Fibroblast of lung (primary cell): ENCODE measurements at regions not wholly inside any gene's neighbourhood (a gene's known extent, or its start where the extent isn't known, plus 50 kb on each side); places are given as distances from the start of the nearest gene placed in this dataset.

Experiments
- DNase-seq, 2 donors: peaks; one replicate each; pipeline versions ENCODE4 v3.0.0 to v3.0.0-alpha.2; 2010; ENCODE audit warnings: low read depth in 2 of 2
- H2AFZ ChIP-seq: 2 replicates; pipeline ENCODE4 v1.5.1; 2012; ENCODE audit warnings: low read length, control low read depth, inconsistent platforms
- H3K27ac ChIP-seq: 2 replicates; pipeline ENCODE4 v1.5.1; 2011; ENCODE audit warnings: low read length, control low read depth; ENCODE audit not compliant: insufficient read depth
- H3K27me3 ChIP-seq: 2 replicates; pipeline ENCODE4 v1.5.1; 2011; ENCODE audit warnings: mild to moderate bottlenecking, low read length; ENCODE audit not compliant: control insufficient read depth, insufficient read depth
- H3K36me3 ChIP-seq: 2 replicates; pipeline ENCODE4 v1.5.1; 2011; ENCODE audit warnings: low read length; ENCODE audit not compliant: control insufficient read depth, insufficient read depth
- H3K4me1 ChIP-seq: 2 replicates; pipeline ENCODE4 v1.5.1; 2011; ENCODE audit warnings: low read length; ENCODE audit not compliant: control insufficient read depth, insufficient read depth; ENCODE audit errors: extremely low read depth
- H3K4me2 ChIP-seq: 2 replicates; pipeline ENCODE4 v1.5.1; 2011; ENCODE audit warnings: low read length, control low read depth; ENCODE audit not compliant: insufficient read depth; ENCODE audit errors: extremely low read depth
- H3K4me3 ChIP-seq, 4 experiments: fragments of 200-600 bp in 1 of 4; sonication (generic) in 1 of 4; replicated peaks in 1 of 4; 2 replicates each; pipeline ENCODE4 v1.5.1; 2011 to 2016; ENCODE audit warnings: low read length in 4 of 4, low read depth in 3 of 4, mild to moderate bottlenecking in 3 of 4, control low read depth in 2 of 4, inconsistent platforms in 1 of 4, mixed read lengths in 1 of 4; ENCODE audit not compliant: insufficient read depth in 1 of 4; ENCODE audit errors: control extremely low read depth in 1 of 4
- H3K79me2 ChIP-seq: 2 replicates; pipeline ENCODE4 v1.5.1; 2012; ENCODE audit warnings: mild to moderate bottlenecking, low read length, inconsistent platforms; ENCODE audit not compliant: control insufficient read depth, insufficient read depth
- H3K9ac ChIP-seq: 2 replicates; pipeline ENCODE4 v1.5.1; 2011; ENCODE audit warnings: mild to moderate bottlenecking, low read length, control low read depth; ENCODE audit not compliant: insufficient read depth
- H3K9me3 ChIP-seq: 2 replicates; pipeline ENCODE4 v1.5.1; 2012; ENCODE audit warnings: low read depth, low read length; ENCODE audit not compliant: control insufficient read depth, insufficient read depth
- H4K20me1 ChIP-seq: 2 replicates; pipeline ENCODE4 v1.5.1; 2011; ENCODE audit warnings: low read length; ENCODE audit not compliant: control insufficient read depth, insufficient read depth; ENCODE audit errors: extremely low read depth
- EZH2 ChIP-seq: IDR thresholded peaks from 2 replicates; pipeline ENCODE4 v1.5.1; 2012; ENCODE audit warnings: low read length, control low read depth, mild to moderate bottlenecking; ENCODE audit errors: missing control alignments
- TF ChIP-seq, protein P1 (sequence below), 2 donors: IDR thresholded peaks in 1 of 2; conservative IDR thresholded peaks in 1 of 2; 1 replicate in 1 of 2; 2 replicates in 1 of 2; pipeline ENCODE4 v1.5.1; 2011 to 2012; ENCODE audit warnings: low read length in 2 of 2, control low read depth in 1 of 2, inconsistent platforms in 1 of 2, low read depth in 1 of 2, mild to moderate bottlenecking in 1 of 2

DNA sequence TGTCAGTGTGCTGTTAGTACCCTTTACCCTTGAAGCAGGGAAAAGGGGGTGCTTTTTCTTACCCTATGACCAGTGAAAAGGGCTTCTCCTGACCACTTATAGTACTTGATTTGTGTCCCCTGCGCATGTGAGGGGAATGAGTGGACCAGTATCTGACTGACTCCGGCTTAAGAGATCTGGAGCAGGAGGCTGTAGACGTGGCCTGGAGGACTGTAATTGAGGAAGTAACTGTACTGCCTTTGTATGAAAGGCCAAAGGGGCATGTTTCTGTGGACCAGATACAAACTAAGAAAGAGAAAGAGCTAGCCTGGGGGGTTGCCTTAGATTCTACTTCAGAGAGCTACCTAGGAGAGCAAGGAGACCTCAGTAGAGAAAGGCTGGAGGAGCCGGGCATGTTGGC lies 89.9 kb upstream of the TBL1XR1 start:
- no peaks in the 10 kb centered on the region for H3K36me3 ChIP-seq
- DNase-seq, result no peak
- no peaks in the 10 kb centered on the region for H3K27me3 ChIP-seq
- H3K9me3 ChIP-seq, result no peaks in the 10 kb centered on the region
- H3K79me2 ChIP-seq, result no peaks in the 10 kb centered on the region
- H2AFZ ChIP-seq, result no peak overlapping the region
- H3K4me1 ChIP-seq, result peaks cover 8% of the 10 kb centered on the region
- no peak overlapping the region for H3K4me2 ChIP-seq
- H3K4me3 ChIP-seq, result no peak overlapping the region
- H4K20me1 ChIP-seq, result no peaks in the 10 kb centered on the region
- H3K9ac ChIP-seq, result no peak overlapping the region
- TF ChIP-seq EZH2, result no peak
- H3K27ac ChIP-seq, result no peak overlapping the region

DNA sequence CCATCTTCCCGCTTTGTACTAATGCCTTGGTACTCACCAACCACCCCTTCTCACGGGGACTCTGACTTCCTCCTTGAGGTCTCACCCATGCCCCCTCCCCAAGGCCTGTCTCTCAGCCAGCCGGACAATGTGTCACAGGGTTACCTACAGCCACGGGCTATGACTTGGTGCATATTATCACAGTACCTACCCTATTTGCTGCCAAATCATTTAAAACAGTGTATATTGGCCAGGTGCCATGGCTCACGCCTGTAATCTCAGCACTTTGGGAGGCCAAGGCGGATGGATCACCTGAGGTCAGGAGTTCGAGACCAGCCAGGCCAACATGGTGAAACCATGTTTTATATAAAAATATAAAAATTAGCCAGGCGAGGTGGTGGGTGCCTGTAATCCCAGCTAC lies 93.4 kb upstream of the TBL1XR1 start:
- Histone ChIP-seq H4K20me1 (no peaks in the 10 kb centered on the region), H3K4me3 (no peak overlapping the region), H3K9ac (no peak overlapping the region), H3K27me3 (no peaks in the 10 kb centered on the region), H3K36me3 (no peaks in the 10 kb centered on the region), H3K9me3 (no peaks in the 10 kb centered on the region), H2AFZ (no peak overlapping the region), H3K4me1 (no peaks in the 10 kb centered on the region), H3K27ac (no peak overlapping the region), H3K4me2 (no peak overlapping the region), H3K79me2 (no peaks in the 10 kb centered on the region)
- no peak for DNase-seq
- no peak for TF ChIP-seq EZH2
- TF ChIP-seq, protein P1, sequence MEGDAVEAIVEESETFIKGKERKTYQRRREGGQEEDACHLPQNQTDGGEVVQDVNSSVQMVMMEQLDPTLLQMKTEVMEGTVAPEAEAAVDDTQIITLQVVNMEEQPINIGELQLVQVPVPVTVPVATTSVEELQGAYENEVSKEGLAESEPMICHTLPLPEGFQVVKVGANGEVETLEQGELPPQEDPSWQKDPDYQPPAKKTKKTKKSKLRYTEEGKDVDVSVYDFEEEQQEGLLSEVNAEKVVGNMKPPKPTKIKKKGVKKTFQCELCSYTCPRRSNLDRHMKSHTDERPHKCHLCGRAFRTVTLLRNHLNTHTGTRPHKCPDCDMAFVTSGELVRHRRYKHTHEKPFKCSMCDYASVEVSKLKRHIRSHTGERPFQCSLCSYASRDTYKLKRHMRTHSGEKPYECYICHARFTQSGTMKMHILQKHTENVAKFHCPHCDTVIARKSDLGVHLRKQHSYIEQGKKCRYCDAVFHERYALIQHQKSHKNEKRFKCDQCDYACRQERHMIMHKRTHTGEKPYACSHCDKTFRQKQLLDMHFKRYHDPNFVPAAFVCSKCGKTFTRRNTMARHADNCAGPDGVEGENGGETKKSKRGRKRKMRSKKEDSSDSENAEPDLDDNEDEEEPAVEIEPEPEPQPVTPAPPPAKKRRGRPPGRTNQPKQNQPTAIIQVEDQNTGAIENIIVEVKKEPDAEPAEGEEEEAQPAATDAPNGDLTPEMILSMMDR (conservative IDR thresholded peaks at IDR 0.05 in 1 of 2, IDR thresholded peaks at IDR 0.05 in 1 of 2; ENCODE audit: low read depth in 1 of 2, low read length in 2 of 2), result no peak

DNA sequence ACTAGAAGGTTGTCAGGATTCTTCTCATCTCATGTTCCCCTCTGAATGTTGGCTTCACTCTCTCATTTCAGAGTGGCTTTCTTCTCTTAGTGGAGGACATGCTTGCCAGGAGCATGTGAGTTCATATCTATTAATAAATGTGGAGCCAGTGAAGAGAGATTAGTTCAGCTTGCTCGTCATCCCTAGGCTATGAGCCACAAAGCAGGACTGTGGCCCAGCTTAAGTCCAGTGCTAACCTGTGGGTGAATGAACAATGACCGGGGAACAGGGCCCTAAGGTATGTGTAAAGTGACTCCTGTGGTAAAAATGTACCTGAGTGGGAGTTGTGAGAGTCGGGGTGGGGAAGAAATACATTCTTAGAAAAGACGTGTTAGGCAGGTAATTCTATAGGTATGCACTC lies 96.9 kb upstream of the TBL1XR1 start:
- Histone ChIP-seq H3K4me2 (no peak overlapping the region), H3K4me1 (no peaks in the 10 kb centered on the region), H3K36me3 (no peaks in the 10 kb centered on the region), H3K4me3 (no peak overlapping the region), H4K20me1 (no peaks in the 10 kb centered on the region), H2AFZ (no peak overlapping the region), H3K27ac (no peak overlapping the region), H3K79me2 (no peaks in the 10 kb centered on the region), H3K9ac (no peak overlapping the region), H3K9me3 (no peaks in the 10 kb centered on the region), H3K27me3 (no peaks in the 10 kb centered on the region)
- TF ChIP-seq, protein P1 (conservative IDR thresholded peaks at IDR 0.05 in 1 of 2, IDR thresholded peaks at IDR 0.05 in 1 of 2; ENCODE audit: low read depth in 1 of 2, low read length in 2 of 2), result no peak
- no peak for TF ChIP-seq EZH2
- DNase-seq, result peak; percentile 46 to 92
